ENCODE measurements at regions not wholly inside any gene's neighbourhood (a gene's known extent, or its start where the extent isn't known, plus 50 kb on each side); places are given as distances from the start of the nearest gene placed in this dataset.

DNA sequence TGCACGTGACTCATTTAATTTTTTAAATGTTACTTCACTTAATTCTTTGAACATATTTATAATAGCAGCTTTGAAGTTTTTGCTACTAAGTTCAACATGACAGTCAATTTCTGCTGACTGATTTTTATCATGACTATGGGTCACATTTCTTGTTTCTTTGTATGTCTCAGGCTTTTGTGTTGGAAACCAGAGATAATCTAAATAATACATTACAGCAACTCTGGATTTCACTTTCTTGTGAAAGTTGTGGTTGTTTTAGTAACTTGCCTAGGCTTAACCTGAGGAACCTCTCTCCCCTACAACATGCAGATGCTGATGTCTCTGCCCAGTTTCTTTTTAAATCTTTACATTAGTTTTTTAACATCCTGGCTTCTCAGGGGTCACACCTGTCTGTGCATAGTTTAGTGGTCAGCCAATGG, 180.8 kb downstream of the CCDC71L start:
- DNase-seq: peak; percentile 4

DNA sequence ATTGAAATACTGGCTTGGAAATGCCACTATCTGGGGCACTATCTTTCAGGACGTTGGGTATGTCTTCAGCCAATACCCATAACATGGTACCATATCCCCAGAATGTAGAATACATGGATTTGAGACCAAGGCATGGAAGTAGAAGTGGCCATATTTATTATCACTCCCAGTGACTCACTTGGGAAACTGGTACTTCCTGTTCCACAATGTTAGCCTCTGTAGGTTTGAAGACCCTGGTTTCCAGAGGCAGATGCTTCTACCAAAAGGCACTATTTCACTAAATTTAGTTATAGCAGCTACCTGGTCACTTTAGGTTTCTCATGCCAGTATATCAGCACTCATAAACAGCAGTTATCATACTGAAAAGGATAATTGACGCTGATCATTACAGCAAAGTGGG, 184.2 kb downstream of the CCDC71L start:
- no peak for DNase-seq

DNA sequence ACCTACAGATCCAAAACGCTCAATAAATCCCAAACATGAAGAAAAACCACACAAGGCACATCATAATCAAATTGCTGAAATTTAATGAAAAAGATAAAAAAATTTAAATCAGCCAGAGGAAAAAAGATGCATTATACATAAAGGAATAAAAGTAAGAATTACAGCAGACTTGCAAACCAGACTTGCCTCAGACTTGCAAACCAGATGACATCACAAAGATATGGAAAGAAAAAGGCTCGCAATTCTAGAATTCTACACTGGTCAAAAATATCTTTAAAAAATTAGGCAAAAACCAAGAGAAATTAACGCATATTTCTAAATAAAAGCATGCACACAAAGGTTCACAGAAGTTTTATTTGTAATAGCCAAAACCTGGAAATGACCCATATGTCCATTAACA, 188.0 kb upstream of the NAMPT start:
- DNase-seq: no peak

DNA sequence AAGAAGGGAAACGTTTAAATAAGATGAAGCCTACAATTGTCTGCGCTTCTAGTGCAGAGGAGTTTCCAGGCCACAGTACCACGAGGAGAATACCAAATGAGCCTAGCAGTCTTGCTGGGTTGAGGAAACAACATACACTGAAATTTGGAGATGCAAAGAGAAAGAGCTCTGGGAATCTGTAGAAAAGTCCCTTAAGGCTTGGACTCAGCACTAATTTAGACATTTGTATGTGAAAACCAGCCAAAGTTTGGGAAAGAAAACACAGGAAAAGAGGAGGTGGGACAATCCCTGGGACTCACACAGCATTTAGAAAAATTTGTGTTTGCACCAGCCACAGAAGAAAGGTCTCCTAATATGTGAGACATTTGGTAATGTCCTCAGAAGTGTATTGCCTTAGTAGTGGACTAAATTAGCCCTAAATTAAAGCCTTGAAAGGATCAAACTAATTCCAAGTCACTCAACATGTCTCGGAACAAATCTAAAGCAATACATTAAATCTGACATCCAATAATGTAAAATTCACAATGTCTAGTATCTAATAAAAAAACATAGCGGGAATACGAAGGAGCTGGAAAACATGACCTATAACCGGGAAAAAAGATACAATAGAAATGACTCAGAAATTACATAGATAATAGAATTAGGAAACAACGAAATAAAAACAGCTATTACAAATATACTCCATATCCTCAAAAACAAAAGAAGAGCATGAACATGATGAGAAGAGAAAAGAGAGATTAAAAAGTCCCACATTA, 187.1 kb upstream of the NAMPT start:
- no peak for DNase-seq

DNA sequence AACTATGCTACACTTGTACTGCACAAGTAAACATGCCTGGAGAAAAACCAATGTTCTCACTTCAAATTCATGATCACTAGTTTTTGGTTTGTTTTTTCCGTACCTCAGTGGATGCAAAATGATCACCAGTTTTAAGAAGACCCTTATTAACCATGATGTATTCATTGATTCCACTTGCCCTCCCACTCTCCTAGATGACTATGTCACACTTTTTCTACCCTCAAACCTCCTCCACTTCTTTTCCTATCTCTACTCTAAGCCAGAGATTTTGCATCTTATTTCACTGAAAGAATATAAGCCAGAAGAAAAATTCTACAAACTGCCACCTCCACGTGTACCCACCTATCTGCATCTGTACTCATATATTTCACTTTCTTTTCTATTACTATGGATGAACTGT, 186.2 kb upstream of the NAMPT start:
- no peak for DNase-seq

DNA sequence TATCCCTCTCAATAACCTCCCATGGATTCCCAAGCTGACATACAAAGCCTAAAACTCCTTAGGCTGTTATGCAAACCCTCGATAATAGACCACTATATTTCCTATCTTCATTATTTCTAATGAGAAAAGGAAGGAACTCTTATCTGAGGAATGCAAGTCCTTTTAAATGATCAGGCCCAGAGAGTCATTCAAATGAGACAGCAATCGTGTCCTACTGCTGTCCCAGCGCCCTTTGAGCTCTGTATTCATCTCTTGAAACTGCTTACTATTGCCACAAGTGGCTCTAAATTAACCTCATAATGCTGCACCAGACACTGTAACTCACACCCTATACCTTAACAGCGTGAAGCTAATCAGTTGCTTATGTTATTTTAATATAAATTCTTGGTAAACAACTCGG, 182.1 kb upstream of the NAMPT start:
- DNase-seq: no peak

DNA sequence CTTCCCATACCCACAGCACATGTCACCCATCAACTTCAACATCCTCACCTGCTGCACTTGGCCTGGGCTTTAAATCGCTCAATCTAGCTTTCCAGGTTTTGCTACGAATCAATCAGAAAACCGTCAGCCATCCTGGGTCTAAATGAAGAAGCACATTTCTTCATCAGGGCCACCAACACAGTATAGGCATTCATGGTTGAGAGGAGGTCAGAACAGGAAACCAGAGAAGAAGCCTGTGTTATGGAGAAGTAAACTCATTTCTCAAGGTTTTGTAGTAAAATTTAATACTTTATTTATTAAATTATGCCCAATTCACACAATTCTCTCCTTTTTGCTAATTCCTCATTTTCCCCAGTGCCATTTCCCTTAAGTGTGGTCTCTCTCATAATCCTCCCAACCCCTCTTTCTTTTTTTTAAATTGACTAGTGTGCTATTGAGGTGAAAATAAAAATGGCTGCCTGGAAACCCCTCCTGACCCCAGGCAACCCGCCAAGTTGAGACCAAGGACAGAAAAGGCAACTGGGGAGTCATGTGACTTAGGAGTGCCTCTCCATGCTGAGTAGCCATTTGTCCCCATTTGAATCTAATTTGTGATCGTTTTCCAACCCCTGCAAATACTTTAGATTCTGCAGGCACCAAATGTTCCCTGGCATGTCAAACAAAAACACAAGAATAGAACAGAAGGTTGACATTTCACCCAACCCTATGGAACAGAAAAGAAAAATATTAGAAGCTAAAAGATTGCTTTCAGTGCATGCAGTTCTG, 181.1 kb upstream of the NAMPT start:
- DNase-seq: no peak

DNA sequence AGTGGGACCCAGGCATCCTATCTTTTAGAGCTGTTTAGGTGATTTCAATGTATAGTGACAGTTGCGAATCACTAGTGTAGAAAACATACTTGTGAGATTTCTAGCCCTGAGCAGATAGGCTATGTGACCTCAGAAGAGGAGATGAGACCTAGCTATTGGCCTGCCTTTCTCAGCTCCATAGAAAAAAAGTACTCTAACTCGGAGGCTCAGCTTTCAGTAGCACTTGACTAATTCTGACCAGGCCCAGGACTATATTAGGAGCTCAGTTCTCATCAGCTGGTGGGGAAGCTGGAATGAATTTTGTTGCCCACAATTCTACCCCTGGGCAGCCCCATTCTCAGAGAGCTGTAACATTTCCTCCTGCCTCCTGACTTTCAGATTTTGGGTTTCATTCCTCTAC, 179.9 kb upstream of the NAMPT start:
- DNase-seq: no peak

DNA sequence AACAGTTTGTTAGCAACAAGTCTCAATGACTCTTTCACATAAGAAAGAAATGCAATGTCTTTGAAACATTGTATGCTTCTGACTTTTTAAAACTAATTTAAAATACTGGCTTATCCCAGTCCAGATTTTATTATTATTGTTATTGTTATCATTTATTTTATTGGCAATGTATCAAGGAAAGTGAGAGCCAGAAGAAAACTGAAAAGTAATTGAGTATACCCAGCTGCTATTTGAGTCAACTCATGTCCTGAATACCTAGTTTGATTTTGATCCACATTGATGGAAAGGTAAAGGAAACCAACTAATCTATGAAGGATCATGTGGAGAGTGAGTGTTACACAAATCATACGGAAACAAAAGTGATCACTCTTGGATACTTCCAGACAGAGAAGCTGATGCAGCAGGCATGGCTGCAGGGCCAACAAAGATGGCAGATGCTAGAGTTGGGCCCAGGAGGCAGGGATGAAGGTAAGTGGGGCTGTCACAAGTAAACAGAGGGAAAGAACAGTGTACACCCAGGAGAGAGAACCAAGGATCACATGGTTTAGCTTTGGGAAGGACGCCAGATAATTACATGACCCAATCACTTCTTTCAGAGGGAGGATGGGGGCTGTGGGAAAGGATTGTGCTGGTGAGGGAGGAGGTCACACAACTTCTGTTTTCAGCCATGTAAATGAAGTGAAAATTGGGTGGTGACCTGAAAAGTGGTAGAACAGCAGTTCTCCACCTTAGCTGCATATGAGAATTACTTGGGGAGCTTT, 179.2 kb upstream of the NAMPT start:
- no peak for DNase-seq

DNA sequence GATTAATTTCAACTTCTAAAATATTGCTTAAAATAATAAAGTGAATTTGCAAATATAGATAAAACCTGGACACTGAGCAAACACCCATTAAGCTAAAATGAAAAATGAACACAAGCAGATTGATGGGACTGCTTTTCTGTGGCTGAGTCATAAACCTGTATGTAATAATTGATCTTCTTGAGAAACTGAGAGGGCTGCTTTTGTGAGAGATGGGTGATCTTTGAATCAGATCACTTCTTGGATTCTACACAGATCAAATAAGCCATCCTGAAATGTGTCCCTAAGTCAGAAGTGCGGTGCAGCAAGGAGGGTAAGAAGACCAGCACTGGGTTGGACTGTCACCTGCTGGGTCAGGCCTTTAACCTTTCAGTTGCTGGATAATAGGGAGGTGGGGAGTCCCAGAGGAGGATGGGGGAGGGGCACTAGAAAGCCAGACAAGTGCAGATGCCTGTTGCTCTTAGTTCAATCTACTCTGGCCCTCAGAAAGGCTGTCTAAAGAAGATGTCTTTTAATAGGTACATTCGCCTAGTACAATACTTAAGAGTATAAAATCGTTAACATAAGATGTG, 178.2 kb upstream of the NAMPT start:
- no peak for DNase-seq

DNA sequence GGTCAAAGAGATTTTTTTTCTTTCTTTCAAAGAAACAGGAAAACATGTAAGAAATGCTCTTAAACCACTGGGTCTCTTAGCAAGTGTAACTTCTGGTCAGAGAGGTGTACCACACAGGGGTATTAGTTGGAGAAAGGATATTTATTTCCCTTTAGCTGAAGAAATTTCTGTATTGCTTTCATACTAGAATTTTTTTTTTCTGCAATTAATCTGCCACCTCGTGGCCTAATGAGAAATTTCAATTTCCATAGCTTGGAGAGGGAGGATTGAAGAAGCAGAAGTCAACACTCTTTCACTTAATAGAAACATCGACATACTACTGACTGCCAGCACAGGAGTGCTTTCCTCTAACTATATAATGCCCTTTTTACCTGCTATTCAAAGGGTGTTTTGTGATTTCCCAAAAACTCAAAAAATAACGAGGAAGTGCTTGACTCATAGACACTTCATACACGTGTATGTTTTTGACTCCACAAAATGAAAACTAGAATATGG, 177.6 kb upstream of the NAMPT start:
- peak; percentile 35 for DNase-seq

DNA sequence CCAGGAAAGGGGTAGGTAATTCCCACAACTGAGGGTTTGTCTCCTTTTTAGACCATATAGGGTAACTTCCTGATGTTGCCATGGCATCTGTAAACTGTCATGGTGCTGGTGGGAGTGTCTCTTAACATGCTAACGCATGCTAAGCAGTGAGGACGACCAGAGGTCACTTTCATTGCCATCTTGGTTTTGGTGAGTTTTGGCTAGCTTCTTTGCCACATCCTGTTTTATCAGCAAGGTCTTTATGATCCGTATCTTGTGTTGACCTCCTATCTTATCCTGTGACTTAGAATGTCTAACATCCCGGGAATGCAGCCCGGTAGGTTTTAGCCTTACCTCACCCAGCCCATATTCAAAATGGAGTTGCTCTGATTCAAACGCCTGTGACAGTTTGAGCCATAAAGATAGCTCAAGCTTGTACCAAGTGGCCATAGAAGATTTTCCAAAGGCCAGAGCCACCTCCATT, 176.0 kb upstream of the NAMPT start:
- no peak for DNase-seq

DNA sequence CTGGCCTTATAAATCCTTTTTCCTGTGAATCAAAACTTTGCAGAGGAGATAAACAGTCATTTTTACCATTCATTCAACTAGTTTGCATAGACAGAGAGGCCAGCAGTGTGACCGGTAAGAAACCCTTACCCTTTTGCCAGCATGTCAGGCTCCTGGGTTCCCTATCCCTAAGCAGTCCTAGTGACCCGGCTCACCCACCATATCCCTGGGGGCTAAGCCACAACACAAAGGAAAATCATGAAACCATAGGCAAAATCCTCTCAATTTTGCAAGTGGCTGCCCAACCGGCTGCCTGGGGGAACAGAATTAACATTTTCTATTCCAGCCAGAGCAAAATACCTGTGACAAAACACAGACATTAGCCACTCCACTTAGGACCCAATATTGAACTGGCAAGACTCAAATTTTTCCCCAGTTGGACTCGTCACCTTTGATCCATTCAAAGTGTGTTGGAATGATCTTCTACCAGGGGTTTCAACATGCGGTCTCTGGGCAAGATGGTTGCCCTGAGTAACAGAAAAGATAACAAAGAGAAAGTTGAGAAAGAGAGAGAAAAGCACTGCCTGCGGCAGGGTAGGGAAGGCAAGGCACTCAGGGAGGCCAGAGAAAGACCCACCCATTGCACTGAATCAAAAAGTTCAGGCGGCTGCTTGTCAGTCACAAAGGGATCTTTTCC, 174.8 kb upstream of the NAMPT start:
- DNase-seq: no peak

DNA sequence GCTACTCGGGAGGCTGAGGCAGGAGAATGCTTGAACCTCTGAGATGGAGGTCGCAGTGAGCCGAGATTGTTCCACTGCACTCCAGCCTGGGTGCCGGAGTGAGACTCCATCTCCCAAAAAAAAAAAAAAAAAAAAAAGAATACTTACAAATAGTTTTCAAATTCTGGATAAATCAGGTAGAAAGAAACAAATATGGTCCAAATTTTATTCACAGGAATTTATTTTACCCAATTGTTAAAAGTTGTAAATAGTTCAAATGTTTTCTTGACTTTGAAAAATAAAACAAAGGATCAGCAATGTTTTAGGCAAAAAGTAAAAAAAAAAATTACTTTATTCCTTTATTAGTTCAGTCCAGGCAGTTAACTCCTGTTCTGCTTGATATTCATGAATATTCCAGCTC, 172.9 kb upstream of the NAMPT start:
- no peak for DNase-seq

DNA sequence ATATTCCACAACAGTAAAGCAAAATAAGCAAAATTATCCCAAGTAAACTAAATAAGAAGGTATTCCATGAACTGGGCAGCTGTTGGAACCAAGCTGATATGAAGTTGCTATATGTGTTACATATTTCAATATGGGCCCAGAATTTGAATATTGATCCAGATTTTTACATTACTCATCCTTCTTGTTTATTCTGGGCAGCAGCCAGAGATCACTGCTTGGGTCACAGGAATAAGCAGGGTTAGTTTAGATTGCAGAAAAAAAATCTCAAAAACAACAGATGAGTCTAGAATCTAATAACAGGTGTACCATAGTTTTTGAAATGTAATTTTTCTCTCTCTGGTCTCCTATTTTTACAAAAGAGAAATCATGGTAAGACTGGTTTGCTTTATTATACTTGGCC, 171.5 kb upstream of the NAMPT start:
- DNase-seq: no peak

DNA sequence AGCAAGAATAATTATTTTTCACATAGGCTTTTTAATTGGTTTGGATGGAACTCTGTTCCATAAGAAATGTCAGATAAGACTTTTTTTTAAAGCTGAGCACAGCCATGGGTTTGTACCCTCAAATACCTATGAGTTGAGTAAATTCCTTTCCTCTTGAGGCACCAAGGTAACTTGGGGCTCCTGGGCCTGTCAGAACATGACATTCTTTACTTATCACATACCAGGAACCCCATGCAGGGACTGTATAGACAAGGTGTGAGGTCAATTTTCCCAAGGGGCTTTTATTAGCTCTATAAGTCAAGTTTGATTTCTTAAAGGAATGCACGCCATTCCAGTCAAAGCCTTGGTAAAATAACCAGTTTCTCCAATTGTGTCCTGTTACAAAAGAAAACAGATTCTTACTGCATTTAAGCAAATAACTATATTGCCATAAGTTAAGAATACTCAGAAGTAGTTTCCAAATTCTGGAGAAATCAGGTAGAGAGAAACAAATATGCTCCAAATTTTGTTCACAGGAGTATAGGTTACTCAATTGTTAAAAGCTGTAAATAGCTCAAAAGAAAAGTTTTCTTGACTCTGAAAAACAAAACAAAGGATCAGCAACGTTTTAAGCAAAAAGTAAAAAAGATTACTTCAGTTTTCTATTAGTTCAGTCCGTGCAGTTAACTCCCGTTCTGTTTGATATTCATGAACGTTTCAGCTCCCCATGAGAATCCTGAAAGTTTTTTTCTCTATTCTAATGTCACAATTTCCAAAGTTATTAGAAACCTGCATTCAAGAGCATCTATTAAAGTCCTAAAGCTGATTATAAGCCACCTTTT, 167.5 kb upstream of the NAMPT start:
- DNase-seq: no peak

DNA sequence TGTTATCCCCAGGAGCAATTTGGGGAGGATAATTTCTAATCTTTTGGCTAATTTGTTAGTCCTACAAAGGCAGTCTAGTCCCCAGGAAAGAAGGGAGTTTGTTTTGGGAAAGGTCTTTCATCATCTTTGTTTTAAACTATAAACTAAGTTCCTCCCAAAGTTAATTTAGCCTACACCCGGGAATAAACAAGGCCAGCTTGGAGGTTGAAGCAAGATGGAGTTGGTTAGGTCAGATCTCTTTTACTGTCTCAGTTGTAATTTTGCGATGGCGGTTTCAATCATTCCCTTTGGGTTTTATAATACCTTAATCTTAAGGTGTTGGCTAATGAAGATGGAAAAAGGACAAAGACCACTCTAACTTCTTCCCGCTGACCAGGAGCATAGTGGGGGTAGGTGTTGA, 166.4 kb upstream of the NAMPT start:
- no peak for DNase-seq

DNA sequence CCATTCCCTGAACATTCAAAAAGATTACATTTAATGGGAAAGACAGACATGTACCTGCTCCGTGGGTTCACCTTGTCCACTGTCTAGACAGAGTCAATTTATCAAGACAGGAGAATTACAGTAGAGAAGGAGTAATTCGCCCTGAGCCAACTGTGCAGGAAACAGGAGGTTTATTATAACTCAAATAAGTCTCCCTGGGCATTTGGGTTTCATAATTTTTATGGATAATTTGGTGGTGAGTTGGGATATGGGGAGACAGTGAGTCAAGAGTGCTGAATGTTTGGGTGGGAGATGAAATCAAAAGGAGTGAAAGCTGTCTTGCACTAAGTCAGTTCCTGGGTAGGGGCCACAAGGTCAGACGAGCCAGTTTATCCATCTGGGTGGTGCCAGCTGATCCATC, 165.9 kb upstream of the NAMPT start:
- DNase-seq: peak; percentile 9

DNA sequence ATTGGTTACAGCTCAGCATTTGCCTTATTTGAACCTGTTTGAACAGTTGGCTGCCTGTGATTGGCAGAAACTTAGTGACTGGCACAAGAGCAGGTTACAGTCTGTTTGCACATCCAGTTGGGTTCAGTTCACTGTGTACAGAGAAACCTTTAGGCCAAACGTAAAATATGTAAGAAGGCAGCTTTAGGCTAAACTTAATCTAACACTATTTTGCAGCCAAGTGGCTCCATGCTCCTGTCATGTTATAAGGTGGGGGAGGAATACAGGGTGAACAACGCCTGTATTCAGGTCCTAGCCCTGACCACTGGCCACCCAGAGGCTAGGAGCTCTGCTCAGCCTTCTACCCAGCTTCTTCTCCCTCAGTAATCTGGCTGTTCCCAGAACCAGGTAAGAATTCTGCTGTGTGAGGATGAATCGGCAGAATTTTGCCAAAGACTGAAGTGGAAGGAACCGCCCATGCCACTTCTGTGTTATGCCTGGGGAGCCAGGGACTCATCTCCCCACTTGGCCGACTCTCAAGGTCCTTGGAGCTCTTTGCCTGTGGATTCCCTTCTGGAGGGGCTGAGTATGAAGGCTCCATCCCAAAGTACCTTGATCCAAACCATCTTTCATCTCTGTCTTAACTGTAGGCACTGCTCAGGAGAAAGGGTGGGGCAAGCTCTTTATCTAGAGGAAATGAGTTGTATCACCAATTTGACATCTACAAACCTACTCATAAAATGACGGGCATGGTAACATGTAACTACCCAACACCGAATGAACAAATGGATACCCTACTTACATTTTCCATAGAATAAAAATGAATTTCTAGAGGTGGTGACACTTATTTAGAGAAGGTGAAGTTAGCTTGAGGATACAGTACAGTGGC, 164.4 kb upstream of the NAMPT start:
- DNase-seq: no peak

DNA sequence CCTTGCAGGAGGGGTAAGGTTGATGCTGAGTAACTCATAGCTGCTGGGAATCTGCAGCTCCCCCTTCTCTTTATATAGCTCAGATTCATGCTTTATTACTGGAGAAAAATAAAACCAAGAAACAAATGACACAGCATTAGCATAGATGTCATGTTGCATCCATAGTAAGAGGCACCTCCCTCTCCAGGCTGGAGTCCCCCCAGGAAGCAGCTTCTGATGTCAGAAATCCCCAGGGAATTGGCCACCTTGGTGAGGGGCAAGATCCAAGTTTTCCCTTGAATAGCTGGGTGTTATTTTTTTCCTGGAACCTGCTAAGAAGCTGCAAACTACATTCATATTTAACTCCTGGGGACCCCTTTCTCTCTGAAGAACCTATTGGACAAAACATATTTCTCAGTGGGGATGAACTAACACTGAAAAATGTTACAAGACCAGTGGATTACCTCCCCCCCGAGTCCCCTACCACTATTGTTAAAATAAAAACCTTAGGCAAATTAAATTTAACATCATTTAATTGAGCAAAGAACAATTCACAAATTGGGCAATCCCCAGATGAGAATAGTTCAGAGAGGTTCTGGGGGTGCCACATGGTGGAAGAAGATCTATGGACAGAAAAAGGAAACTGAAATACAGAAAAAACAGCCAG, 163.7 kb upstream of the NAMPT start:
- DNase-seq: no peak

Measured in HCEC 1CT (cell line).